ENCODE measurements at regions not wholly inside any gene's neighbourhood (a gene's known extent, or its start where the extent isn't known, plus 50 kb on each side); places are given as distances from the start of the nearest gene placed in this dataset.

GRCh38 chr6:46072866-46073265 lies 56.9 kb upstream of the ENPP4 start:
- TF ChIP-seq POLR2A (IDR thresholded peaks at IDR 0.05; ENCODE audit: low read length) (no peak), CTCF (IDR thresholded peaks at IDR 0.05) (no peak), NR3C1 (IDR thresholded peaks at IDR 0.05) (no peak), KDM1A (IDR thresholded peaks at IDR 0.05; ENCODE audit: low read depth) (no peak), HDAC2 (IDR thresholded peaks at IDR 0.05) (no peak), SMC3 (IDR thresholded peaks at IDR 0.05) (no peak), ESRRA (IDR thresholded peaks at IDR 0.05; ENCODE audit: borderline replicate concordance, low read length) (no peak), MAFK (IDR thresholded peaks at IDR 0.05; ENCODE audit: partially characterized antibody) (no peak), MYC (IDR thresholded peaks at IDR 0.05; ENCODE audit: borderline replicate concordance, low read length) (no peak), TFCP2L1 (CRISPR knock-in tag; IDR thresholded peaks at IDR 0.05) (no peak), JUNB (IDR thresholded peaks at IDR 0.05) (no peak)
- TF ChIP-seq, protein P1, sequence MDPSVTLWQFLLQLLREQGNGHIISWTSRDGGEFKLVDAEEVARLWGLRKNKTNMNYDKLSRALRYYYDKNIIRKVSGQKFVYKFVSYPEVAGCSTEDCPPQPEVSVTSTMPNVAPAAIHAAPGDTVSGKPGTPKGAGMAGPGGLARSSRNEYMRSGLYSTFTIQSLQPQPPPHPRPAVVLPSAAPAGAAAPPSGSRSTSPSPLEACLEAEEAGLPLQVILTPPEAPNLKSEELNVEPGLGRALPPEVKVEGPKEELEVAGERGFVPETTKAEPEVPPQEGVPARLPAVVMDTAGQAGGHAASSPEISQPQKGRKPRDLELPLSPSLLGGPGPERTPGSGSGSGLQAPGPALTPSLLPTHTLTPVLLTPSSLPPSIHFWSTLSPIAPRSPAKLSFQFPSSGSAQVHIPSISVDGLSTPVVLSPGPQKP (IDR thresholded peaks at IDR 0.05; ENCODE audit: low read depth, low read length), result no peak
- TF ChIP-seq, protein P2, sequence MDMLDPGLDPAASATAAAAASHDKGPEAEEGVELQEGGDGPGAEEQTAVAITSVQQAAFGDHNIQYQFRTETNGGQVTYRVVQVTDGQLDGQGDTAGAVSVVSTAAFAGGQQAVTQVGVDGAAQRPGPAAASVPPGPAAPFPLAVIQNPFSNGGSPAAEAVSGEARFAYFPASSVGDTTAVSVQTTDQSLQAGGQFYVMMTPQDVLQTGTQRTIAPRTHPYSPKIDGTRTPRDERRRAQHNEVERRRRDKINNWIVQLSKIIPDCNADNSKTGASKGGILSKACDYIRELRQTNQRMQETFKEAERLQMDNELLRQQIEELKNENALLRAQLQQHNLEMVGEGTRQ (IDR thresholded peaks at IDR 0.05), result no peak
- TF ChIP-seq, protein P3, sequence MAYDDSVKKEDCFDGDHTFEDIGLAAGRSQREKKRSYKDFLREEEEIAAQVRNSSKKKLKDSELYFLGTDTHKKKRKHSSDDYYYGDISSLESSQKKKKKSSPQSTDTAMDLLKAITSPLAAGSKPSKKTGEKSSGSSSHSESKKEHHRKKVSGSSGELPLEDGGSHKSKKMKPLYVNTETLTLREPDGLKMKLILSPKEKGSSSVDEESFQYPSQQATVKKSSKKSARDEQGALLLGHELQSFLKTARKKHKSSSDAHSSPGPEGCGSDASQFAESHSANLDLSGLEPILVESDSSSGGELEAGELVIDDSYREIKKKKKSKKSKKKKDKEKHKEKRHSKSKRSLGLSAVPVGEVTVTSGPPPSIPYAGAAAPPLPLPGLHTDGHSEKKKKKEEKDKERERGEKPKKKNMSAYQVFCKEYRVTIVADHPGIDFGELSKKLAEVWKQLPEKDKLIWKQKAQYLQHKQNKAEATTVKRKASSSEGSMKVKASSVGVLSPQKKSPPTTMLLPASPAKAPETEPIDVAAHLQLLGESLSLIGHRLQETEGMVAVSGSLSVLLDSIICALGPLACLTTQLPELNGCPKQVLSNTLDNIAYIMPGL (CRISPR knock-in tag; IDR thresholded peaks at IDR 0.05; ENCODE audit: borderline replicate concordance), result no peak
